NCI-H1930 (cell line): ENCODE measurements at regions not wholly inside any gene's neighbourhood (a gene's known extent, or its start where the extent isn't known, plus 50 kb on each side); places are given as distances from the start of the nearest gene placed in this dataset.
"Not testable (repeated sequence)": the region's sequence is repeated elsewhere in the genome, so short reads cannot be mapped to it uniquely, and the experiment has no call there.

Experiments
- DNase-seq, 2 experiments: peaks; one replicate each; lab custom pipeline; 2025; lab: John Stamatoyannopoulos, UW

DNA sequence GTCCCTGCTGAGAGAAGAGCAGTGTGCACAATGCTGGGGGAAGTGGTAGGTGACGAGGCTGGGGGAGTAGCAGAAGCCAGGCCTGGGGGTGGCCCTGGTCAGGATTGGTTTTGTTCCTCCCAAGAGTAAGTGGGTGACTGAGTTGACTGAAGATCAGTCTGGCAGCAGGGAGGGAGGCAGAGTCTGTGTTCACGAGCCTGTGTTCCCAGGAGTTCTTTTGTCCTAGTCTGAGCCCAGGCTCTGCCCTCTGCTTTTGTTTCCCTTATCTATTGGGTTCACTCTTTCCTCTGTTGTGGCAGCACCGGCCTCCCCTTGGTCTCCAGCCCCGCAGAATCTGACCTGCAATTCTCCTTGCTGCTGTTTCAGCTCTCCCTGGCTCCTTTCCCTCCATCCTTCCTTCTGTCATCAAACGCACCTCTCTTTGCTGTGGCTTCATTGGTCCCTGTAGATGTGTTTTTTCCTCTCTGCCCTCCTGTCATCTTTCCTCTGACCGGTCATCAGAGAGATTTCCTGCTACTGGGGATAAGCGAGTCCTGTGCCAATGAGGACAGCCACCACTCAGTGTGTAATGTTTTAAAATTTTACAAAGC lies 607.4 kb downstream of the KIF4B start:
- no peak for DNase-seq

DNA sequence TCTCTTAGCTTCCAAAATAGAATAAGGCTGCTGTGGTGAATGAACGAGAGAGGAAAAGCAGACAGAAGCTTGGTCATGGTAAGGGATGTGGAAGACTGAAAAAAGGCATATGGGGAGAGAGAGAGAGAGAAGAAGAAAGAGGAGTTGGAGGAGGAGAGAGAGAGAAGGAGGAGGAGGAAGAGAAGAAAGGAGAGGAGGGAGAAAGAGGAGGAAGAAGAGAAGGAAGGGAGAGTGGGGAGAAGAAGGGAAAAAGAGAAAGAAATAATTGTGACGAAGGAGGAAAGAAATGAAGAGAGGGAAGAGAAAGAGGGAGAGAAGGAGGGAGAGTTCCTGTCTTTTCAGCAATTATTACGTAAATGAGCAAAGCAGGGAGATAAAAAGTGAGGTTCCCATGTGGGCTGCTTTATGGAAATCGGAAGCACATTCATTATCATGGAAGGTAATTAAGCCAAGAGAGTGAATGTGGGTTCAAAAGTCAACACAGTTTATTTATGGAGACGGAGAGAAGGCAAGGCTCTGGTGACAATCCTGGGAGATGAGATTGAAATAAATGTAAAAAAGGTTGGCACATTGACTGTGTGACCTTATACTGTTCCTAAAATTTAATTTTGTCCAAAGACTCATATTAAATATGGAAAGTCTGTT lies 611.2 kb downstream of the KIF4B start:
- no peak for DNase-seq

DNA sequence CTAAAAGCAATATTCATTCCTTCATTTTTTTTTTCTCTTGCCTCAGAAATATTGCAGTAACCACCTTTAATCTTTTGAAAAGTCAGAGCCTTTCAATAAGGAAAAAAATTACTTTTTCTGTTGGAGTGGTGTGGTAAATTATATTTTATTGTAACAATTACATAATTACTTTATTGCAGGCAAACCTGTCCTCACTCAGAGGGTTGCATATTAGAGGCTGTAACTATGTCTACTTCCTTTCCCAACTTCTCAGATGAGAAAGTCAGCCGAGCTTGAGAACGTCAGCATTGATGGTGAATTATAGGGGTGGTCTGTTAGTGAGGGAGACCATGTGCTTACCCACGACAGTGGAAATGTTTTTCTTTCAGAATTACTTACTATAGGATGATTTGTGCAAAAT lies 611.8 kb downstream of the KIF4B start:
- DNase-seq: no peak

DNA sequence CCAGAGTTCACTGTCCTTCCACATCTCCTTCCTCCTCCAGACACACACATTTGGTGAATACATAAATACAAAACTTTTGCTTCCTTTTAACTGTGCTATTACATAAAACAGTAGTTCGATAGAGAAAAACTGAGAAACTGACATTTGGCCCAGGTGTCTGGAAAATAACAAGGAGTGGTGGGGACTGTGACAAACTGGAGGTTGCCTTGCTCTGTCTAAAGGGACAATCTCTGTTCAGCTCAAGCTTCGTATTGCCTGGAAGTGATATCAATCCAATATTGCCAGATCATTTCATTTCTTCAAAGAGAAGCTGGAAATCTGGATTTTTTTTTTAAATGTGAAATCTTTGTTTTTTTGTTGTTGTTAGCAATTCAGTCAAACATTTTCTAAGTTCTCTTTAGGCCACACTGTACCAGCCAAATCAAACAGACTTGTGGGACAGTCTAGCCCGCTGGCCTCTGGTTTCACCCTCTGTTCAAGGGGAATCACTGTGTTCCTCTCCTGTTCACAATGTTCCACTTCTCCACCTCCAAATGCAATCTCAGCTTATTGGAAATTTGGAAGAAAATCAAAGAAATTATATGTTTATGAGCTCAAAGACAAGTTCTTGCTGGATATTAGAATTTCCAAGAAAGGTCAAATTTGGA lies 612.5 kb downstream of the KIF4B start:
- no peak for DNase-seq

DNA sequence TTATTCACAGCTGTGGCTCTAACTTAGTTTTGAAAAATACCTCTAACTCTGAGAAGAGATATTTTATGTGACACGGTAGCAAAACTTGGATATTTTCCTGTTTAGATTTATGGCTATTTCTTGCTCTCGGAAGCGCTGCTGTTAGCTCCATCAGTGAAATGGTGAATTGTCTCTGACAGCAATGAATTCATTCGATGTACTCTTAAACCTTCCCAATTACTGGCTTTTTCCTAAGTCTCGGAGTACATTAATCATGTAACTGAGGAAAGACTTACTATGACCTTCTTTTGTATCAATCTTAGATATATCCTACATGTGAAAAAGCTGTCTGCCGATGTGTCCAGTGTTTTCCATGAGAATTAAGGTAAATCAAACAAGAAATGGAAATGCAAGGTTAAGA lies 613.0 kb downstream of the KIF4B start:
- no peak for DNase-seq

DNA sequence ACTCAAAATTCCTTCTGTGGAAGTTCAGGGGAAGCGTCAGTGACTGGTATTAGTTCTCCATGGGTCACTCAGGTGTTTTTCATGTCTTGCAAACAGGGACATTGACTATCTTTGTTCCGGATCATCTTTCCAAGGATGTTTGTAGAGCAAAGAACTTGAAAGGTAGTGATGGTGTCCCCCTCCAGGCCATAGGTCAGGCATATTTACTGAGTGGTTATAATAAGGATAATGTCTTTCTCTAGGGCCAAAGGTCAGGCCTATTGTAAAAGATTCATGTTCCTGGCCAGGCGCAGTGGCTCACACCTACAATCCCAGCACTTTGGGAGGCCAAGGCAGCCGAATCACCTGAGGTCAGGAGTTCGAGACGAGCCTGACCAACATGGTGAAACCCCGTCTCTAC lies 614.8 kb downstream of the KIF4B start:
- DNase-seq: no peak

DNA sequence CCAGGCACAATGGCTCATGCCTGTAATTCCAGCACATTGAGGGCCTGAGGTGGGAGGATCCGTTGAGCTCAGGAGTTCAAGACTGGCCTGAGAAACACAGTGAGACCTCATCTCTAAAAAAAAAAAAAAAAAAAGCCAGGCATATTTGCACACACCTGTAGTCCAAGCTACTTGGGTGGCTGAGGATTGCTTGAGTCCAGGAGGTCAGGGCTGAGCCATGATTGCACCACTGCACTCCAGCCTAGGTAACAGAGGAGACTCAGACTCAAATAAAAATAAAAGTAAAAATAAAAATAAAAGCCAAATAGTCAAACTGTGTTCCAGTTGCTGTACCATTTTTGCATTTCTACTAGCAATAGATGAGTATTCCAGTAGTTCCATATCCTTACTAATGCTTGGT lies 616.0 kb downstream of the KIF4B start:
- DNase-seq: no peak

DNA sequence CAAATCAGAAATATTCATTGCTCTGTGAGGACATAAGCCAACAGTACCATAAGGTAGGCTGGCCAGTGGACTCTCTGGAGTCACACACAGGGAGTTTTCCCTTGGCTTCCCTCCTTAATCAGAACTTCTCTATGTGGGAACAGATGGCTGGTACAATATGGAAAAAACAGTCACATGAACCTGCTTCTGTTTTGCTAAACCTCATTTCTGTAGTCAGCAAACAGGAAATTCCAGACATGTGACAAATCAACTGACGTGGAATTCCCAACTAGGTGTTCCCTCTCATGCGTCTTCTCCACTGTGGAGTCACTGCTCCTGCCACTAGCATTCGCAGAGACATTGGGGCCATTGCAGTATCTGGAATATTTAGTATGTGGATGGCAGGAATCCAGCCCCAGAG lies 617.6 kb downstream of the KIF4B start:
- no peak for DNase-seq

DNA sequence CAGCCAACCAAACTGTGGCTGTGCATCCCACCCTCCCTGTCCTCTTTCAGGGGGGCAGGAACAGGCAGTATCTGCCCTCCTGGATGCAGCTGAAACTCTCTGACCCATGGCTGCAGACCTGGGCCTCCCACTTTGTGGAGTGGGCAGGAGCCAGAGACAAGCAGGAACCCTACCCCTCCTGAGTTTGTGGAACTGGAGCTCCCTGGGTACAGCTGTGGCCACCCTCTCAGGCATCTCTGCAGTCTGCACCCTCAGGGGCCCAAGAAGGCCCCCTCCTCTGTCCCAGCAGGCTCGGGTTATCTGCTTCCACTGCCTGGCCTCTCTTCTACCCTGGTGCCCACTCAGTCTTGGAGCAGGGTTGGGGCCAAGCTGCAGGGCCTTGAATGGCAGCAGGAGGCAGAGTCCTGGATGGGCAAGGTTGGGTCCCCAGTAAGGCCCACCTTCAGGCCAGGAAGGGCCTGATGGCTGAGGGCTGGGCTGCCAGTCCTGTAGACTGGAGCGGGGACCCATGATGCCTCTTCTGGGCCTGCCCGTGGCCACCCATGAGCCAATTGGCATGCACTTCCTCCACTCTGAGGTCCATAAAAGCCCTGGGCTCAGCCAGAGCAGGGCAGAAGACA lies 619.9 kb downstream of the KIF4B start:
- DNase-seq: no peak

DNA sequence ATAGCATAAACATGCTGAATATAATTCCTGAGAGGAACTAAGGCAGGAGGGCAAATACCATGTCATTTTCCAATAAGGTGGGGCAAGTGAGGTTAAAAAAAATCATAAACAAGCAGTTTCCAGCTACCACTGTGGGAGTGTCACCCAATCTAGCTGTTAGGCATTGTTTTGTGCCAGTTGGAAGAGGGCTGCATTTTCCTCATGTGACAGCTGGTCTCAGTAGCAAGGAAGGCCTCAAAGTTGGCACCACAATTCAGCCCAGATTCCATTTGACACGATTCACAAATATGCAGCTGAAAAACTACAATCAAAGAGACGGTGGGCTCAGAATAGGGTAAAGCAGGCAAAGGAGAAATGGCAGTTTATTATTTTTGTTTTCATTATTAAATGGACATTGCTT lies 636.1 kb downstream of the KIF4B start:
- no peak for DNase-seq

DNA sequence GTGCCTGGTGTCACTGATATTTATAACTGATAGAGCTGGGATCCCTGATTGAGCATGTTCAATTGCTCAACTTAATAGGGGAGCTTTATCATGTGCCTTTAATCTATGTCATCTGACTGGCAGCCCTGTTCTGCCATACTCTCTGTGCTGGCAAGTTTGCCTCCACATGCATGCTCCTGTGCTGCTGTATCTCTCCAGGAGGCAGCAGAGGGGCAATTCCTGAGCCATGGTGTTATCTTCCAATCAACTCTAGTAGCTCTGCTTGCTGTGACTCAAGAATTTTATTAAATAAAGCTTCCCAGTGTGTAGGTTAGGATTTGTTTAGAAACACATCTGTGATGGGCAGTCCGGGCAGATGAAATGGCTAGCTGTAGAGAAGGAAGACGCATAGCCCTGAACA lies 642.0 kb downstream of the KIF4B start:
- no peak for DNase-seq

DNA sequence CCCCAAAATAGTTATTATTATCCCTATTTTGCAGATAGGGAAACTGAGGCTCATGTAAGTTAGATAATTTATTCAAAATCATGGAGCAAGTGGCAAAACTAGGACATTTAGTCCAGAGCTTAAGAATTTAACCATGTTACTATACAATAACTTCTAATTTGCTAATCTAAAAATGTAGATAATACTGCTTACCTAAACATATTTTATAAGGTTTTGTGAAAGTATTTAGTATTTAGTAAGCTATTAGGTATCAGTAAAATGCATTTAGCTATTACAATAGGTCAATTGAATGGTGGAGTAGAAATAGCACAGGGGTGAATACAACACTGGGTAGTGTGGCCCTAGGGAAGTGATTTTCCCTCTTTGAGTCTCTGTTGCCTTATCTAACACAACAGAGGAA lies 648.3 kb downstream of the KIF4B start:
- DNase-seq: no peak

DNA sequence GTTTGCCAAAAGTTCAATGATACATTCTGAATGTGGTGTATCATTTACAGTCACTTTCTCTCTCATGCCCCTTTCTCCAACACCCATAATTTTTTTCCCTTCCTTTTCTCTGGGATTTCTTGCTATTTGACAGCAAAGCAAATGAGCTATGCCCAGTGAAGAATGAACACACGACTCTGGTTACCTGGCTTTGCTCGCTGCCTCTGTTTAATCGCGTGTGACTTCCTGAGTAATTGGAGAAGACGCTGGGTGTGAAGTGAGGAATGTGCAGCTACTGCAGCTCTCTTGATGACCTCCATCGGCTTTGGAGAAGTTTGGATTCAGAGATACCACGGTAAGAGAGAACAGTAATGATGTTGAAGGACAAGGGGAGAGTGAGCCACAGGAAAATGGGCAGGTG lies 651.8 kb downstream of the KIF4B start:
- no peak for DNase-seq

DNA sequence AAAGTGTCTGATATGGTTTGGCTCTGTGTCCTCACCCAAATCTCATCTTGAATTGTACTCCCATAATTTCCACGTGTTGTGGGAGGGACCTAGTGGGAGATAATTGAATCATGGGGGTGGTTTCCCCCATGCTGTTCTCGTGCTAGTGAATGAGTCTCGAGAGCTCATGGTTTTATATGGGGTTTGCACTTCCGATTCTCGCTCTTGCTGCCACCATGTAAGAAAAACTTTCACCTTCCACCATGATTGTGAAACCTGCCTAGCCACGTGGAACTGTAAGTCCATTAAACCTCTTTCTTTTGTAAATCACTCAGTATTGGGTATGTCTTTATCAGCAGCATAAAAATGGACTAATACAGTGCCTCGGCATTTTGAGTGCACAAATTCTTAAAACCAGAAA lies 655.0 kb upstream of the SGCD start:
- DNase-seq: not testable (repeated sequence)

DNA sequence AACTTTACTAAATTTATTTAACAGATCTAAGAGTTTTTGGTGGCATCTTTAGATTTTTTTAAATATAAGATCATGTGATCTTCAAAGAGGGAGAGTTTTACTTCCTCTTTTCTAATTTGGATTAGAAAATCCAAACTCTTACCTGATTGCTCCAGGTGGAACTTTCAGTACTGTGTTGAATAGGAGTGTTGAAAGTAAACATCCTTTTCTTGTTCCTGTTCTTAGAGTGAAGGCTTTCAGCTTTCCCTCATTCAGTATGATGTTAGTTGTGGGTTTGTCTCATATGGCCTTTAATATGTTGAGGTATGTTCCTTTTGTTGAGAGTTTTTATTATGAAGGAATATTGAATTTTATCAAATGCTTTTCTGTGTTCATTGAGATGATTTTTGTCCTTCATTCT lies 650.0 kb upstream of the SGCD start:
- DNase-seq: no peak

DNA sequence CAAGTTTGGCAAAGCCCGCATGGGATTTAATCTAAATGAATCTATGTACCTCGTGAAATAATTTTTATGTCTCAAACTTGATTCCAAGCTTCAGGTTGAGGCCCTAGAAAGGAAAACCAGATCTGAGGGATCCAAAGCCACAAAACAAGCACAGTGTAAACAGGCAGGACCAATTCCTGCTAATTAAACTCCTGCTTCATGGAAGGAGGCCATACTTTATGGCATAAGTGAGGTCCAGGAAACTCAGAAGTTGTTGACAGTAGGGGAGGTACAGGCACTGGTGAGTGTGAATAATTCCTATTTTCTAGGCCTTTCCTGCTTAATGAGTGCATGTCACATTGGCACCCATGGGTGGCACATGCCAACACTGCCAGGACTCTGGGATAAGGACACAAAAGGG lies 648.6 kb upstream of the SGCD start:
- DNase-seq: no peak

DNA sequence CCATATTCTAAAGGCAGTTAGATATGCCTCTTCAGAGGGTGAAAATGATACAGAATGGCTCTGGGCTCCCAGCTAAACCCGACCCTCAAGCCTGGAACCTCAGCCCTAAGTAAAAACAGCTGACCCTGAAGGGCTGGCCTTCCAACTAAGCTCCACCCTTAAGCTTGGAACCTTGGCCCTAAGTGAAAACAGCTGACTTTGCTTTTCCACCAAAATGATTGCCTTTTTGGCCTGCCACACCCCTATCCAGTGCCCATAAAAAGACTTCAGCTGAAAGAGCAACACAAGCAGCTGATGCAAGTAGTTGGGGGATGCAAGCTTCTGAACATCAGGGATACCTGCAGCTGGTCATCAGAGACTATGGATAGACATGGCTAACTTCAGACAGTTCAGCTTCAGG lies 647.4 kb upstream of the SGCD start:
- no peak for DNase-seq

DNA sequence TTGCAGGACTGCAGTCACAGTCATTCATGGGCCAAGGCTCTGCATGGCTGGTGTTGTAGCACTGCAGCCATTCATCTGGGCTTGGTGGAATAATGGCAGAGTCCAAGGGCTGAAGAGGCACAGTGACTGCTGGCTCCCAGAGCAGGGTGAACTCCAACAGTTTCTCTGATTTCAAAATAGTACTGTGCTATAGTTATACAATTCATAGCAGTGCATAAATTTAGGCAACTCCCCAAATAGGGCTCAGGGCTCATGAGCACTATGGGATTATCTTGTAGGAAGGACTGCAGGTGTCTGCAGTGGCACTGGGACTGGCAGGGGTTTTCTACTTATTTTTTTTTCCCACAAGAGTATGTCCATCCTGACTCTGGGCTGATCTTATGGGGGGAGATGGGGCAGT lies 642.5 kb upstream of the SGCD start:
- no peak for DNase-seq

DNA sequence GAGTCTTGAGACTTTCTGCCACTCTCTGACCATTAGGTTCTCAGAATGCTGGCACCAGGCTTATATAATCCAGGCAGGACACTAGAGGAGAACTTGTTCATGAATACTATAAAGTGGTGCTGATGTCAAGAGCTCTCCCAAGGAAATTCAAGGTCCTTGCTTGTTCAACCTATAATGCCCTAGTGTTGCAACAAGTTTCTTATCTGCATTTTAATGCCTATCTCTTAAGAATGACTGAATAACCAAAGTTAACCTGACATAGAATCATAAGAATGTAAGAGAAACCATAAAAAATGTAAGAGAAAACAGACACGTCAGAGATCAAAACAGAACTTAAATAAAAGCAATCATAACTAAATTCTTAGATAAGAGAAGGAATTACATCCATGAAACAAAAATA lies 640.8 kb upstream of the SGCD start:
- DNase-seq: no peak

DNA sequence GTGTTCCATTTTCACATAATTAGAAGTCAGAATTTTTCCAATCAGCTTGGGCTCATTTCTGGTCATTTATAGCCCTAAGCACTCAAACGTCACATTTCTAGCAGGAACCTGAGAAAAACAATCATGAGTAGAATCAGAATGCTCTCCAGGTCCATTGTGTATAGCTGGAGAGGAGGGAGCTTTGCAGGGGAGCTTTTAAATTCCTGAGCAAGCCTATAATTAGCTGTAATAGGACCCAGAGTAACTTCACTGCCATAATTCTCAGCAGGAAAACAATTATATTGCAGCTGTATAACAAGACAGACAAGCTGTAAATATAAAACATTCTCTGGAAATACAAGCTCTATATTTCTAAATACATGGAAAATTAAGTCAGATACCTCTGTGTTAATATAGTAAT lies 637.6 kb upstream of the SGCD start:
- no peak for DNase-seq

DNA sequence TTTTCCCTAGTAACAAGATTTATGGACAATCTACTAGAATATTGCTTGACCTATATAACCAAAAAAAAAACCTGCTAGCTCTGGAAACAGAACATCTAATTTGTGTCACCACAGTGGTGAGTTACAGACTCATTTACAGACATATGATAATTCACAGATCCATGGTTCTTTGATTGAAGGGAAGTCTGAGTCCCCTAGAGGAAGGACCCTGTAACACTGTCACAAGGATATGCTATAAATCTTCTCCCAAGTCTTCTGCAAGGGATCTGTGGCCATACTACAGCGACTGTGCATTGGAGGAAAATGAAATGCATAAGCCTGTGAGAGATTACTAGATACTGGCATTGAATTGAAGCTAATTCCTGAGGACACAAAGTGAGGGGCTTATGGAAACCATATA lies 630.6 kb upstream of the SGCD start:
- DNase-seq: no peak

DNA sequence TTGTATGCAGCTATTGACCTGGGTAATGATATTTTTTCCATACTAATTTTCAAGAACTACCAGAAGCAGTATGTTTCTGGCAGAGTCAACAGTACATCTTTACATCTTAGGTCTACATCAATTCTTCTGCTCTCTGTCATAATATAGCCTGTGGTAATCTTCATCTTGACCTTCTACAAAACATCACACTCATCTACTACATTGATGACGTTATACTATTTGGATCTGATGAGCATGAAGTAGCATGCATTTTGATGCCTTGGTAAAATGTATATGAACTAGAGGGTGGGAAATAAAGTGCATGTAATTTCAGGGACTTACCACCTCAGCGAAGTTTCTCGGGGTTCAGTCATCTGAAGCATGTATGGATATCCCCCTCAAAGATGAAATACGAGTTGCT lies 629.7 kb upstream of the SGCD start:
- DNase-seq: no peak

DNA sequence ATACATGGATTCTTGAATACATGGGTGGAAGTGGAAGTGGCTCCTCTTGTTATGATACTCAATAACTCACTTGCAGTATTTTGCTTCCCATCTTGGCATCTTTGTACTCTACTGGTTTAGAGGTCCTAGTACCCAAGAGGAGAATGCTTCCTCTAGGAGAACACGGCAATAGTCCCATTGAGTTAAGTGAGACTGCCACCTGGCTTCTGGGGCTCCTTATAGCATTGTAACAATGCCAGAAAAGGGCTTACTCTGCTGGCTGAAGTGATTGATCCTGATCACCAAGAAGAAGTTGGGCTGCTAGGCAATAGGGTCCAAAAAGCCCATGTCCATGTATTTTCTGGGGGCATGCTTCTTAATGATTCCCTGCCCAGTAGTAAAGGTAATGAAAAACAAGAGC lies 627.6 kb upstream of the SGCD start:
- no peak for DNase-seq

DNA sequence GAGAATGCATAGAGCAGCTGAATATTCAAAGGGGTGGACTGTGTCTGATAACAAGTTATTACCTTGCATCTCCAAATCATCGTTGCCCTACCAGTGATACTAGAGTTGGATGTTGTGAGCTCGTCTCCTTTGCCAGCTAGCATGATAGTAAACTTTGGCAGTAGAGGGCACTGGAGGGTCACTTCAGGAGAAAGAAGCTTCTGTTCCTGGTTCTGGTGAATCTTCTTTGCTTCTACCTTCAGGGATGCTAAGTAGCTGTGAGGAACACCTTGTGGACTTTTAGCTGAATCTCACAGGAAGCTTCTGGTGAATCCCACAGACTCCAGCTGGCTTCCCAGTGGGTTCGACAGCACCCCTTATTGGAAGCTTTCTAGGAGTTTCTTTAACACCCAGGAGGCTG lies 626.6 kb upstream of the SGCD start:
- no peak for DNase-seq
